Progenitor cell of endocrine pancreas (in vitro differentiated cells): ENCODE measurements at regions not wholly inside any gene's neighbourhood (a gene's known extent, or its start where the extent isn't known, plus 50 kb on each side); places are given as distances from the start of the nearest gene placed in this dataset.

Experiments used
- DNase-seq: peaks from one replicate; pipeline ENCODE4 v3.0.0; 2021; ENCODE audit warnings: low spot score; ENCODE audit not compliant: unreplicated experiment
- H3K27ac Mint-ChIP-seq: 2 replicates; pipeline ENCODE4 v1.8.0; 2021; ENCODE audit warnings: mild to moderate bottlenecking, moderate library complexity, mixed read lengths
- H3K27me3 Mint-ChIP-seq: 2 replicates; pipeline ENCODE4 v1.8.0; 2021; ENCODE audit warnings: mixed read lengths
- H3K36me3 Mint-ChIP-seq: 2 replicates; pipeline ENCODE4 v1.8.0; 2022; ENCODE audit warnings: mixed read lengths; ENCODE audit not compliant: insufficient read depth
- H3K4me1 Mint-ChIP-seq: 2 replicates; pipeline ENCODE4 v1.8.0; 2021; ENCODE audit warnings: low read depth, mixed read lengths
- H3K4me3 Mint-ChIP-seq: 2 replicates; pipeline ENCODE4 v1.8.0; 2021; ENCODE audit warnings: low read depth, mild to moderate bottlenecking, moderate library complexity, mixed read lengths
- H3K9me3 Mint-ChIP-seq: 2 replicates; pipeline ENCODE4 v1.8.0; 2021; ENCODE audit warnings: low read depth, mixed read lengths
- CTCF ChIP-seq: fragments of 200-600 bp; sonication (generic); IDR thresholded peaks from one replicate; pipeline ENCODE4 v1.5.0; 2021; ENCODE audit warnings: antibody characterized with exemption, mild to moderate bottlenecking; ENCODE audit not compliant: unreplicated experiment

GRCh38 chr5:84885485-84886258, 501.0 kb upstream of the EDIL3 start:
- H3K9me3 Mint-ChIP-seq: peaks cover 10% of the 10 kb centered on the region
- H3K27ac Mint-ChIP-seq: no peak overlapping the region
- peaks cover under 1% of the 10 kb centered on the region for H3K36me3 Mint-ChIP-seq
- H3K4me3 Mint-ChIP-seq: no peak overlapping the region
- peaks cover 5% of the 10 kb centered on the region for H3K4me1 Mint-ChIP-seq
- no peak for DNase-seq
- TF ChIP-seq CTCF: no peak
- H3K27me3 Mint-ChIP-seq: no peaks in the 10 kb centered on the region

GRCh38 chr5:84881737-84882136, 497.1 kb upstream of the EDIL3 start:
- Mint-ChIP-seq H3K4me1 (peaks cover 5% of the 10 kb centered on the region), H3K4me3 (no peak overlapping the region)

GRCh38 chr5:84874196-84874595, 489.5 kb upstream of the EDIL3 start:
- no peak overlapping the region for H3K27ac Mint-ChIP-seq
- H3K4me3 Mint-ChIP-seq: no peak overlapping the region

More at GRCh38 chr5:84881737-84882136, 497.1 kb upstream of the EDIL3 start:
- Mint-ChIP-seq H3K36me3 (no peaks in the 10 kb centered on the region), H3K27me3 (no peaks in the 10 kb centered on the region), H3K27ac (no peak overlapping the region), H3K9me3 (peaks cover 2% of the 10 kb centered on the region)
- no peak for DNase-seq
- no peak for TF ChIP-seq CTCF

GRCh38 chr5:84872768-84873167, 488.1 kb upstream of the EDIL3 start:
- Mint-ChIP-seq H3K4me3 (no peak overlapping the region), H3K27ac (no peak overlapping the region), H3K4me1 (peaks cover 2% of the 10 kb centered on the region), H3K36me3 (no peaks in the 10 kb centered on the region), H3K9me3 (no peaks in the 10 kb centered on the region), H3K27me3 (no peaks in the 10 kb centered on the region)
- TF ChIP-seq CTCF: no peak
- no peak for DNase-seq

More at GRCh38 chr5:84874196-84874595, 489.5 kb upstream of the EDIL3 start:
- Mint-ChIP-seq H3K9me3 (peaks cover 2% of the 10 kb centered on the region), H3K36me3 (no peaks in the 10 kb centered on the region), H3K27me3 (no peaks in the 10 kb centered on the region), H3K4me1 (peaks cover 2% of the 10 kb centered on the region)
- no peak for DNase-seq
- TF ChIP-seq CTCF: no peak

- DNase-seq: no peak
- no peaks in the 10 kb centered on the region for H3K9me3 Mint-ChIP-seq
- H3K4me3 Mint-ChIP-seq: no peak overlapping the region
- TF ChIP-seq CTCF: no peak
- no peak overlapping the region for H3K27ac Mint-ChIP-seq
- no peaks in the 10 kb centered on the region for H3K27me3 Mint-ChIP-seq
- H3K4me1 Mint-ChIP-seq: peaks cover 2% of the 10 kb centered on the region
- no peaks in the 10 kb centered on the region for H3K36me3 Mint-ChIP-seq
Observed at GRCh38 chr5:84870369-84870768, 485.7 kb upstream of the EDIL3 start.
